Heart left ventricle (tissue), 16 donors: ENCODE measurements at regions not wholly inside any gene's neighbourhood (a gene's known extent, or its start where the extent isn't known, plus 50 kb on each side); places are given as distances from the start of the nearest gene placed in this dataset.

ENCODE experiments used
- ATAC-seq, 4 donors: fragments of 200-7000 bp; cut with Tn5 transposase; one replicate each; pipeline ENCODE4 v1.9.1; 2020 to 2022; ENCODE audit warnings: moderate library complexity in 4 of 4, mild to moderate bottlenecking in 3 of 4, moderate number of reproducible peaks in 1 of 4
- DNase-seq, 5 donors: peaks; one replicate each; pipeline ENCODE4 v3.0.0-alpha.2; 2020
- H3K27ac ChIP-seq, 12 donors: fragments of 200-600 bp; sonication (generic) in 4 of 12; one replicate each; pipeline versions ENCODE4 v1.5.0 to v1.8.0; 2016 to 2022; ENCODE audit warnings: mild to moderate bottlenecking in 2 of 12
- H3K27me3 ChIP-seq, 9 donors: fragments of 200-600 bp; sonication (generic) in 2 of 9; one replicate each; pipeline versions ENCODE4 v1.5.1 to v1.8.0; 2016 to 2022; ENCODE audit warnings: mild to moderate bottlenecking in 3 of 9
- H3K36me3 ChIP-seq, 9 donors: fragments of 200-600 bp; sonication (generic) in 2 of 9; one replicate each; pipeline versions ENCODE4 v1.5.0 to v1.8.0; 2018 to 2022; ENCODE audit warnings: mild to moderate bottlenecking in 2 of 9
- H3K4me1 ChIP-seq, 12 donors: fragments of 200-600 bp; sonication (generic) in 4 of 12; one replicate each; pipeline versions ENCODE4 v1.5.0 to v1.8.0; 2016 to 2022; ENCODE audit warnings: mild to moderate bottlenecking in 3 of 12
- H3K4me3 ChIP-seq, 12 donors: fragments of 200-600 bp; sonication (generic) in 4 of 12; one replicate each; pipeline versions ENCODE4 v1.5.0 to v1.8.0; 2017 to 2022; ENCODE audit warnings: mild to moderate bottlenecking in 9 of 12, moderate library complexity in 4 of 12
- H3K9me3 ChIP-seq, 12 donors: fragments of 200-600 bp; sonication (generic) in 4 of 12; one replicate each; pipeline versions ENCODE4 v1.5.0 to v1.8.0; 2016 to 2022; ENCODE audit warnings: mild to moderate bottlenecking in 1 of 12
- POLR2A ChIP-seq, 2 donors: fragments of 450-650 bp; IDR thresholded peaks; one replicate each; pipeline ENCODE4 v1.6.1; 2017; ENCODE audit warnings: antibody characterized with exemption in 2 of 2, mild to moderate bottlenecking in 2 of 2, moderate library complexity in 2 of 2
- WGBS, 4 donors: extraction: QIAGEN DNeasy Blood & Tissue Kit in 2 of 4; methylation state at CpG; one replicate each; pipeline versions ENCODE4 v1.1.5 to v1.1.7; 2013 to 2018; 5-methylcytosine and 5-hydroxymethylcytosine counted together
- intact Hi-C, 10 donors: fragments of 100-400 bp; cut with DNase I; formaldehyde crosslinking; loops; one replicate each; pipeline versions ENCODE4 v1.11.1 to v1.14.2; 2022
- TF ChIP-seq, protein P1 (sequence below), 12 donors: fragments of 200-600 bp; sonication (generic) in 4 of 12; IDR thresholded peaks; one replicate each; pipeline versions ENCODE4 v1.5.0 to v1.8.0; 2018 to 2022; ENCODE audit warnings: antibody characterized with exemption in 12 of 12, mild to moderate bottlenecking in 5 of 12
- donor health status: ischemic (EF 13 %, LVEDD 7.1; RV severe dilation, severe dysfunction).
- donor health status: healthy with polysubstance abuse.
- donor health status: DM: no; HTN: yes; CAD: no.
- donor health status: DM: no; HTN: no; CAD: no.
- donor health status: ischemic (EF 25% LVEDD 6.9; RV normal size, moderate dysfunction).
- donor health status: ischemic (EF 25% LVEDD 5.7; RV mildly dilated, moderate dysfunction).
- donor health status: healthy.
- donor health status: DM: yes; HTN: yes; CAD: no.
- donor health status: ischemic (EF 35%, LVEDD 5.7; RV mildly dilated, moderate dysfunction).
- donor health status: nonischemic (EF 11% LVEDD 7.7; RV severe dilation, severe dysfunction).
- donor health status: DM: yes; HTN: yes; CAD: no.
- donor health status: PGD.
- donor health status: ischemic (EF 29% LVEDD 5.4; RV normal size, mild dysfunction).
- donor health status: nonischemic (EF 23%, LVEDD 6.1; RV moderate dilation, normal function).

DNA sequence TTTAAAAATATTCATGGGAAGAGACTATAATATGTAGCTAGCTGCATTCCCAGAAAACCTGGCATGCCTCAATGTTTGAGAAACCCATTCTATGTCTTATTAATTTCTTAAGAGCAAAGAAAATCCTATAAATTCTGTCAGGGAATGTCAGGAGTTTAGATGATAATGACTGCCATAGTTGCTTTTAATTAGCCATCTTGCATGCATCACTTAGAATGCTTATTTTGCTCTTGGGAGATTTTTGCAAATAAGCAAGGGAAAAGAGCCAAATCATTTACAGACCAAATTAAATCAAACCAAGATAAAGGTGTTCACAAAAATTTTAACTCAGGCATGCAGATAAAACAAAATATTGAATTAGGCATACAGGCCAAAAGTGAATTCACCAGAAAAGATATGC lies 152.8 kb downstream of the FASLG start:
- intact Hi-C loops: no loop called here
- ATAC-seq: no peak
- peaks cover 0 to 3% (median 0%) of the 10 kb centered on the region in 12 donors for H3K9me3 ChIP-seq
- H3K36me3 ChIP-seq: no peaks in the 10 kb centered on the region
- H3K4me3 ChIP-seq: no peak overlapping the region
- DNase-seq: no peak
- H3K4me1 ChIP-seq: no peaks in the 10 kb centered on the region
- H3K27ac ChIP-seq: no peak overlapping the region
- no peaks in the 10 kb centered on the region for H3K27me3 ChIP-seq
- no peak for TF ChIP-seq POLR2A (IDR thresholded peaks at IDR 0.05)
- TF ChIP-seq, protein P1, sequence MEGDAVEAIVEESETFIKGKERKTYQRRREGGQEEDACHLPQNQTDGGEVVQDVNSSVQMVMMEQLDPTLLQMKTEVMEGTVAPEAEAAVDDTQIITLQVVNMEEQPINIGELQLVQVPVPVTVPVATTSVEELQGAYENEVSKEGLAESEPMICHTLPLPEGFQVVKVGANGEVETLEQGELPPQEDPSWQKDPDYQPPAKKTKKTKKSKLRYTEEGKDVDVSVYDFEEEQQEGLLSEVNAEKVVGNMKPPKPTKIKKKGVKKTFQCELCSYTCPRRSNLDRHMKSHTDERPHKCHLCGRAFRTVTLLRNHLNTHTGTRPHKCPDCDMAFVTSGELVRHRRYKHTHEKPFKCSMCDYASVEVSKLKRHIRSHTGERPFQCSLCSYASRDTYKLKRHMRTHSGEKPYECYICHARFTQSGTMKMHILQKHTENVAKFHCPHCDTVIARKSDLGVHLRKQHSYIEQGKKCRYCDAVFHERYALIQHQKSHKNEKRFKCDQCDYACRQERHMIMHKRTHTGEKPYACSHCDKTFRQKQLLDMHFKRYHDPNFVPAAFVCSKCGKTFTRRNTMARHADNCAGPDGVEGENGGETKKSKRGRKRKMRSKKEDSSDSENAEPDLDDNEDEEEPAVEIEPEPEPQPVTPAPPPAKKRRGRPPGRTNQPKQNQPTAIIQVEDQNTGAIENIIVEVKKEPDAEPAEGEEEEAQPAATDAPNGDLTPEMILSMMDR (IDR thresholded peaks at IDR 0.05): no peak

DNA sequence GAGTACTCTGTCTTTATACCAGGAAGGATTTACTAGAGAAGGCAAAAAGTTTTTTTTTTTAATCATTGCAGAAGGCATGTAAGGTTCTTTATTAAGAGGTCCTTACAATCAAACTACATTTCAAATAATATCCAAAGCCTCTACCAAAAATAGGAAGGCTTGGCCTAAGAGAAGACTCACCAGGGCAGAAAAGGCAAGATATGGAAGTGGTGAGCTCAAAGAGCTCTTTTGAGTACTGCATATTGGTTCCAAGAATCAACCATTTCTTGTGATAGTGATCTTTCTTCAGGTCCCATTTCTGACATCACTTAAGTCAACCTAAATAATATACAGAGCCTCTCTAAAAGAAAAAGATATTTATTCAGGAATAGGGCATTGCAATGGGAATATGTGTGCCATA lies 153.2 kb downstream of the FASLG start:
- no peak for DNase-seq
- intact Hi-C loops: no loop called here
- no peaks in the 10 kb centered on the region for H3K27me3 ChIP-seq
- H3K36me3 ChIP-seq: no peaks in the 10 kb centered on the region
- no peak overlapping the region for H3K27ac ChIP-seq
- peaks cover 0 to 3% (median 0%) of the 10 kb centered on the region in 12 donors for H3K9me3 ChIP-seq
- no peaks in the 10 kb centered on the region for H3K4me1 ChIP-seq
- H3K4me3 ChIP-seq: no peak overlapping the region
- no peak for ATAC-seq
- TF ChIP-seq, protein P1 (IDR thresholded peaks at IDR 0.05): no peak
- no peak for TF ChIP-seq POLR2A (IDR thresholded peaks at IDR 0.05)

DNA sequence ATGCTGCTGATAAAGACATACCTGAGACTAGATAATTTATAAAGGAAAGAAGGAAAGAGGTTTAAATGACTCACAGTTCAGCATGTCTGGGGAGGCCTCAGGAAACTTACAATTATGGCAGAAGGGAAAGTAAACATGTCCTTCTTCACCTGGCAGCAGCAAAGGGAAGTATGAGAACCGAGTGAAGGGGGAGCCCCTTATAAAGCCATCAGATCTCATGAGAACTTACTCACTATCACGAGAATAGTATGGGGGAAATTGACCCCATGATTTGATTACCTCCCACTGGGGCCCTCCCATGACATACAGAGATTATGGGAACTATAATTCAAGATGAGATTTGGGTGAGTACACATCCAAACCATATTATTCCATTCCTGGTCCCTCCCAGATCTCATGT lies 154.4 kb downstream of the FASLG start:
- ATAC-seq: no peak
- intact Hi-C loops: no loop called here

DNA sequence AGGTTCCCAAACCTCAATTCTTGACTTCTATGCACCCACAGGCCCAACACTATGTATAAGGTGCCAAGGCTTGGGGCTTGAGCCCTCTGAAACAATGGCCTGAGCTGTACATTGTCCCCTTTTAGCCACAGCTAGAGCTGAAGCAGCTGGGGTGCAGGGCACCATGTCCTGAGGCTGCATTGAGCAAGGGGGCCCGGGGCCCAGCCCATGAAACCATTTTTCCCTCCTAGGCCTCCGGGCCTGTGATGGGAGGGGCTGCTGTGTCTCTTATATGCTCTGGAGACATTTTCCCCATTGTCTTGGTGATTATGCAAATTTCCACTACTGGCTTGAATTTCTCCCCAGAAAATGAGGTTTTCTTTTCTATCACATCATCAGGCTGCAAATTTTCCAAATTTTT lies 155.5 kb downstream of the FASLG start:
- intact Hi-C loops: no loop called here
- Histone ChIP-seq H3K4me3 (no peak overlapping the region), H3K36me3 (no peaks in the 10 kb centered on the region), H3K4me1 (peaks cover 0 to 14% (median 0%) of the 10 kb centered on the region in 12 donors), H3K9me3 (peaks cover 0 to 3% (median 0%) of the 10 kb centered on the region in 12 donors), H3K27me3 (no peaks in the 10 kb centered on the region), H3K27ac (no peak overlapping the region)
- 84 to 100% (median 91%) methylated on average over 2 of the region's 2 CpGs for WGBS, 4 donors
- no peak for DNase-seq
- no peak for TF ChIP-seq POLR2A (IDR thresholded peaks at IDR 0.05)
- TF ChIP-seq, protein P1 (IDR thresholded peaks at IDR 0.05): no peak
- ATAC-seq: no peak

More for the DNA sequence above, 154.4 kb downstream of the FASLG start:
- Histone ChIP-seq H3K4me1 (peaks cover 0 to 5% (median 0%) of the 10 kb centered on the region in 12 donors), H3K4me3 (no peak overlapping the region), H3K9me3 (peaks cover 0 to 3% (median 0%) of the 10 kb centered on the region in 12 donors), H3K27ac (no peak overlapping the region), H3K27me3 (no peaks in the 10 kb centered on the region), H3K36me3 (no peaks in the 10 kb centered on the region)
- DNase-seq: no peak
- no peak for TF ChIP-seq POLR2A (IDR thresholded peaks at IDR 0.05)
- TF ChIP-seq, protein P1 (IDR thresholded peaks at IDR 0.05): no peak
- 49 to 62% (median 49%) methylated on average over 2 of the region's 2 CpGs for WGBS, 4 donors
